NCI-H1930 (cell line): ENCODE measurements at regions not wholly inside any gene's neighbourhood (a gene's known extent, or its start where the extent isn't known, plus 50 kb on each side); places are given as distances from the start of the nearest gene placed in this dataset.
"Not testable (repeated sequence)": the region's sequence is repeated elsewhere in the genome, so short reads cannot be mapped to it uniquely, and the experiment has no call there.

Source experiments
- DNase-seq, 2 experiments: peaks; one replicate each; lab custom pipeline; 2025; lab: John Stamatoyannopoulos, UW

GRCh38 chr18:40366521-40366920 is 1588.5 kb upstream of the PIK3C3 start:
- no peak for DNase-seq

- DNase-seq = no peak
Observed at GRCh38 chr18:40365526-40365925, 1589.5 kb upstream of the PIK3C3 start.

GRCh38 chr18:40360558-40360957 is 1594.5 kb upstream of the PIK3C3 start:
- no peak for DNase-seq

GRCh38 chr18:40357536-40357935 is 1597.5 kb upstream of the PIK3C3 start:
- DNase-seq = no peak

- no peak for DNase-seq
Observed at GRCh38 chr18:40356168-40356567, 1598.9 kb upstream of the PIK3C3 start.

GRCh38 chr18:40355726-40356125 is 1599.3 kb upstream of the PIK3C3 start:
- DNase-seq = no peak

GRCh38 chr18:40348196-40348595 is 1606.8 kb upstream of the PIK3C3 start:
- no peak for DNase-seq

GRCh38 chr18:40347261-40347660 is 1607.8 kb upstream of the PIK3C3 start:
- no peak for DNase-seq

- DNase-seq = no peak
Observed at GRCh38 chr18:40346146-40346545, 1608.9 kb upstream of the PIK3C3 start.

- DNase-seq = no peak
Observed at GRCh38 chr18:40341701-40342100, 1613.3 kb upstream of the PIK3C3 start.

- no peak for DNase-seq
Observed at GRCh38 chr18:40338284-40338683, 1616.8 kb upstream of the PIK3C3 start.

- DNase-seq = no peak
Observed at GRCh38 chr18:40326985-40327384, 1628.0 kb upstream of the PIK3C3 start.

- DNase-seq = no peak
Observed at GRCh38 chr18:40325988-40326387, 1629.0 kb upstream of the PIK3C3 start.

- DNase-seq = no peak
Observed at GRCh38 chr18:40314199-40314598, 1640.8 kb upstream of the PIK3C3 start.

- DNase-seq = no peak
Observed at GRCh38 chr18:40313030-40313642, 1641.9 kb upstream of the PIK3C3 start.

- DNase-seq = no peak
Observed at GRCh38 chr18:40307627-40308026, 1647.4 kb upstream of the PIK3C3 start.

- DNase-seq = no peak
Observed at GRCh38 chr18:40296717-40297413, 1658.2 kb upstream of the PIK3C3 start.

GRCh38 chr18:40292985-40293710 is 1661.9 kb upstream of the PIK3C3 start:
- no peak for DNase-seq

GRCh38 chr18:40283560-40283959 is 1671.5 kb upstream of the PIK3C3 start:
- no peak for DNase-seq

GRCh38 chr18:40281356-40281755 is 1673.7 kb upstream of the PIK3C3 start:
- DNase-seq = not testable (repeated sequence)

- no peak for DNase-seq
Observed at GRCh38 chr18:40274618-40275196, 1680.3 kb upstream of the PIK3C3 start.

GRCh38 chr18:40272630-40273231 is 1682.3 kb upstream of the PIK3C3 start:
- no peak for DNase-seq
